ENCODE measurements at regions not wholly inside any gene's neighbourhood (a gene's known extent, or its start where the extent isn't known, plus 50 kb on each side); places are given as distances from the start of the nearest gene placed in this dataset.

DNA sequence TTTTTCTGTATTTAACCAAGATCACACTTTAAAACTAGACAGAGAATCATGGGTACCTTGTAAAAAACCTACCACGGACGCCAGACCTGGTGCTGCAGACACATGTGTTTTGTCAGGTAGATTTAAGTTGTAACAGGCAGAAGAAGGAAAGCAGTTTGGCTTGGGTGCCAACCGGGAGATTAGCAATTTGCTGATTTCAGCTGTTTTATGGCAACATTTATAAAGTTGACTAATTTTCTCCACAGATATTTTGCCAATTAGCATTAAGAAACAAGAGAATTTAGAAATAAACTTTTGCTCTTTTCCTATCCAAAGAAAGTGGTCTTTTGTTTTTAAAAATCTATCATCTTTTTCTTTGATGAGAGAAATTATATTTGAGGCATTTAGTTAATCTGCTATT lies 76.3 kb upstream of the STOX2 start:
- TF ChIP-seq, protein P1, sequence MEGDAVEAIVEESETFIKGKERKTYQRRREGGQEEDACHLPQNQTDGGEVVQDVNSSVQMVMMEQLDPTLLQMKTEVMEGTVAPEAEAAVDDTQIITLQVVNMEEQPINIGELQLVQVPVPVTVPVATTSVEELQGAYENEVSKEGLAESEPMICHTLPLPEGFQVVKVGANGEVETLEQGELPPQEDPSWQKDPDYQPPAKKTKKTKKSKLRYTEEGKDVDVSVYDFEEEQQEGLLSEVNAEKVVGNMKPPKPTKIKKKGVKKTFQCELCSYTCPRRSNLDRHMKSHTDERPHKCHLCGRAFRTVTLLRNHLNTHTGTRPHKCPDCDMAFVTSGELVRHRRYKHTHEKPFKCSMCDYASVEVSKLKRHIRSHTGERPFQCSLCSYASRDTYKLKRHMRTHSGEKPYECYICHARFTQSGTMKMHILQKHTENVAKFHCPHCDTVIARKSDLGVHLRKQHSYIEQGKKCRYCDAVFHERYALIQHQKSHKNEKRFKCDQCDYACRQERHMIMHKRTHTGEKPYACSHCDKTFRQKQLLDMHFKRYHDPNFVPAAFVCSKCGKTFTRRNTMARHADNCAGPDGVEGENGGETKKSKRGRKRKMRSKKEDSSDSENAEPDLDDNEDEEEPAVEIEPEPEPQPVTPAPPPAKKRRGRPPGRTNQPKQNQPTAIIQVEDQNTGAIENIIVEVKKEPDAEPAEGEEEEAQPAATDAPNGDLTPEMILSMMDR (conservative IDR thresholded peaks at IDR 0.05; ENCODE audit: low read depth, low read length): no peak
- no peak for TF ChIP-seq EZH2 (IDR thresholded peaks at IDR 0.05; ENCODE audit: low read length, unreplicated experiment)
